Tibial nerve (tissue), 3 donors: ENCODE measurements at regions not wholly inside any gene's neighbourhood (a gene's known extent, or its start where the extent isn't known, plus 50 kb on each side); places are given as distances from the start of the nearest gene placed in this dataset.

Experiments used
- CTCF ChIP-seq, 5 experiments: fragments of 200-600 bp in 3 of 5; fragments of 450-650 bp in 2 of 5; sonication (generic) in 3 of 5; IDR thresholded peaks; one replicate each; pipeline ENCODE4 v1.5.1; 2016 to 2019; ENCODE audit warnings: antibody characterized with exemption in 5 of 5, mild to moderate bottlenecking in 3 of 5, moderate library complexity in 2 of 5
- POLR2A ChIP-seq, 2 donors: fragments of 450-650 bp; IDR thresholded peaks; one replicate each; pipeline ENCODE4 v1.6.1; 2017; ENCODE audit warnings: antibody characterized with exemption in 2 of 2, mild to moderate bottlenecking in 2 of 2, moderate library complexity in 2 of 2

GRCh38 chr14:34007902-34008301 lies 57.0 kb upstream of the EGLN3 start:
- TF ChIP-seq CTCF (IDR thresholded peaks at IDR 0.05), result no peak
- TF ChIP-seq POLR2A (IDR thresholded peaks at IDR 0.05), result no peak
